ENCODE measurements at regions not wholly inside any gene's neighbourhood (a gene's known extent, or its start where the extent isn't known, plus 50 kb on each side); places are given as distances from the start of the nearest gene placed in this dataset.

DNA sequence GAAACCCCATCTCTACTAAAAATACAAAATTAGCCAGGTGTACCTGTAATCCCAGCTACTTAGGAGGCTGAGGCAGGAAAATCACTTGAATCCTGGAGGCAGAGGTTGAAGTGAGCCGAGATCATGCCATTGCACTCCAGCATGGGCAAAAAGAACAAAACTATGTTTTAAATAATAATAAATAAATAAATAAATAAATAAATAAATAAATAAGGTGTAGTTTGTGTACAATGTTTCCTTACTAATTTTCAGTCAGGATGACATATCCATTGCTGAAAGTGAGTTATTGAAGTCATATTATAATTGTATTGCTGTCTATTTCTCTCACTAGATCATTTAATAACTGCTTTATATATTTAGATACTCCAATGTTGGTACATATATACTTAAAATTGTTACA is 581.5 kb upstream of the DAB2 start:
- H3K9me3 ChIP-seq, result peaks cover 0 to 3% of the 10 kb centered on the region in 2 donors
- H3K36me3 ChIP-seq, result no peaks in the 10 kb centered on the region
- no peaks in the 10 kb centered on the region for H3K27me3 ChIP-seq
- H3K27ac ChIP-seq, result no peak overlapping the region
- intact Hi-C loops (cut with DNase I; ENCODE audit: low total_unique reads), result no loop called here
- no peak for TF ChIP-seq POLR2A (IDR thresholded peaks at IDR 0.05)
- H3K4me1 ChIP-seq, result no peaks in the 10 kb centered on the region
- no peak overlapping the region for H3K4me3 ChIP-seq
- DNase-seq, result no peak

GRCh38 chr5:40001796-40002195 is 577.0 kb upstream of the DAB2 start:
- H3K36me3 ChIP-seq, result no peaks in the 10 kb centered on the region
- intact Hi-C loops (cut with DNase I; ENCODE audit: low total_unique reads), result no loop called here
- H3K4me3 ChIP-seq, result no peak overlapping the region
- H3K27me3 ChIP-seq, result no peaks in the 10 kb centered on the region
- DNase-seq, result no peak
- no peaks in the 10 kb centered on the region for H3K4me1 ChIP-seq
- H3K9me3 ChIP-seq, result no peaks in the 10 kb centered on the region
- H3K27ac ChIP-seq, result no peak overlapping the region
- TF ChIP-seq POLR2A (IDR thresholded peaks at IDR 0.05) (no peak), CTCF (IDR thresholded peaks at IDR 0.05) (no peak)

DNA sequence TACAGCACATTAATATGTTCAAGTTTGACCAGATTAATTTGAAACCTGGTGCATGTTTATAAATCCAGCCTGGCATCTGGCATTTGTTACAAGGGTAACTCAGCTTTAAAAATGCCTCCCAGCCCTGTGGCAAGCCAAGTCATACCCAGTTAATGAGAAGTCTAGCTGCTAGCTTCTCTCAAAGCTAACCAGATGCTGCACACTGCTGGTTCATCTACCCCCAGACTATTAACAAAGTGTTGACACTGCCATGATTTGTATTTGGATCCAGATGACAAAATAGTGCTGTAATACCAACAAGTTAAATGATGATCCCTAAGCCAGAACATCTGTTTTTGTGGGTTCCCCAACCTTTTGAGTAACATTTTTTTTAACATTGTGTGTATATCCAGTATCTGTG is 573.7 kb upstream of the DAB2 start:
- no peaks in the 10 kb centered on the region for H3K4me1 ChIP-seq
- no peak for DNase-seq
- TF ChIP-seq CTCF (IDR thresholded peaks at IDR 0.05), result no peak
- no peak for TF ChIP-seq POLR2A (IDR thresholded peaks at IDR 0.05)
- H3K9me3 ChIP-seq, result no peaks in the 10 kb centered on the region
- H3K36me3 ChIP-seq, result no peaks in the 10 kb centered on the region
- intact Hi-C loops (cut with DNase I; ENCODE audit: low total_unique reads), result no loop called here
- no peaks in the 10 kb centered on the region for H3K27me3 ChIP-seq
- no peak overlapping the region for H3K27ac ChIP-seq
- no peak overlapping the region for H3K4me3 ChIP-seq

DNA sequence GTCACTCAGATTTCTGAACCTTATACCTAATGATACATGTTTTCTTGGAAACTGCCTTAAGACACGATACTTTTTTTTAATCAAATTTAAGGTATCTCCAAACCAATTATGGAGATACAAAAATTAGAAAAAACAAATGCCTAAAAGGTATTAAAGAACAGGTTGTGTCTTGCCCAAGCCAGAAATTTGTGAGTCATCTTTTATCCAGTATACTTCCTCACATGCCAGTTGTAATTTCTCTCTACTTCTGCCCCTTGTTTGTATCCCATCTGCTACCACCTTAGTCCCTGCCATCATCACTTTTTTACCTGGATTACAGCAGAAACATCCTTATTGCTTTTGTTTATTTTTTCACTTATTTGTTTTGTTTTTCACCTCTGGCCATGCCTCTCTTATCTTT is 571.2 kb upstream of the DAB2 start:
- intact Hi-C loops (cut with DNase I; ENCODE audit: low total_unique reads), result no loop called here
- Histone ChIP-seq H3K4me1 (no peaks in the 10 kb centered on the region), H3K27me3 (no peaks in the 10 kb centered on the region), H3K4me3 (no peak overlapping the region), H3K36me3 (no peaks in the 10 kb centered on the region), H3K9me3 (no peaks in the 10 kb centered on the region), H3K27ac (no peak overlapping the region)
- DNase-seq, result no peak
- no peak for TF ChIP-seq CTCF (IDR thresholded peaks at IDR 0.05)

DNA sequence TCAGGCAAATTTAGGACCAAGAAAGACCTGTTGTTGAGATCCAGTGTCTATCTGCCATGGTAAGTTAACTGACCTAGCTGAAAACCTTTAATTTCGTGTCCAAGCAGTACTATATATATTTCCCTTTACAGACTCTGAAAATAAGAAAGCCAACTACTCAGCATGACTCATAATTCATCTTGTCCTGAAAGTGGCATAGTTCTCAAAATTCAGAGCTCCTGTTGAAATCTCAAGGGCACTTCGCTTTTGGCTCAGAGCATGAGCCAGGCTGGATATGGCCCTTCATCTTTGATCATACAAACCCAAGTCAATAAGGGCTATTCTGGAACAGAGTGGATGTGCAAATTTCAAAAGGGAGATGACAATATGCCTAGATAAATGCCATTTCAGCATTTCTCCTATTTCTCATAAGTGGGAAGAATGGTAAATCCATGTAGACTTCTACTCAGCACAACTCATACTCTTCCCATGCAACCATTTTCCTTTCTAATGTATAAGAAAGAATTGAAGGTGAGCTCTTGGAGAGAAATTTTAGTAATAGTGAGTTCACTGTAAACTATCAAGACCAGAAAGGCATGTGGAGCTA is 567.9 kb upstream of the DAB2 start:
- no peak for DNase-seq
- no peaks in the 10 kb centered on the region for H3K36me3 ChIP-seq
- H3K4me3 ChIP-seq, result no peak overlapping the region
- intact Hi-C loops (cut with DNase I; ENCODE audit: low total_unique reads), result no loop called here
- no peak for TF ChIP-seq POLR2A (IDR thresholded peaks at IDR 0.05)
- no peak for TF ChIP-seq CTCF (IDR thresholded peaks at IDR 0.05)
- no peaks in the 10 kb centered on the region for H3K27me3 ChIP-seq
- no peak overlapping the region for H3K27ac ChIP-seq
- no peaks in the 10 kb centered on the region for H3K9me3 ChIP-seq
- H3K4me1 ChIP-seq, result no peaks in the 10 kb centered on the region

- H3K4me3 ChIP-seq, result no peak overlapping the region
- H3K9me3 ChIP-seq, result no peaks in the 10 kb centered on the region
- no peak overlapping the region for H3K27ac ChIP-seq
- no peak for DNase-seq
- intact Hi-C loops (cut with DNase I; ENCODE audit: low total_unique reads), result no loop called here
- H3K27me3 ChIP-seq, result no peaks in the 10 kb centered on the region
- TF ChIP-seq POLR2A (IDR thresholded peaks at IDR 0.05) (no peak), CTCF (IDR thresholded peaks at IDR 0.05) (no peak)
- no peaks in the 10 kb centered on the region for H3K4me1 ChIP-seq
- no peaks in the 10 kb centered on the region for H3K36me3 ChIP-seq
These were observed 561.8 kb upstream of the DAB2 start for GRCh38 chr5:39986614-39987013.

All from uterus (tissue), 3 donors.